Smooth muscle cell (in vitro differentiated cells): ENCODE measurements at regions not wholly inside any gene's neighbourhood (a gene's known extent, or its start where the extent isn't known, plus 50 kb on each side); places are given as distances from the start of the nearest gene placed in this dataset.
A peak's percentile ranks its signal among the peaks of the same experiment; 100 is the strongest.

Experiments
- DNase-seq: peaks from one replicate; lab custom pipeline; 2025; ENCODE audit not compliant: unreplicated experiment; lab: John Stamatoyannopoulos, UW
- H2AFZ ChIP-seq: fragments of 200-600 bp; sonication (generic); 2 replicates; pipeline ENCODE4 v1.6.0; 2016; ENCODE audit warnings: antibody characterized with exemption, low read depth, mild to moderate bottlenecking
- H3F3A ChIP-seq: fragments of 200-600 bp; sonication (generic); 2 replicates; pipeline ENCODE4 v1.6.0; 2017; ENCODE audit warnings: antibody characterized with exemption, low read depth
- H3K27ac ChIP-seq: fragments of 200-600 bp; sonication (generic); 2 replicates; pipeline ENCODE4 v1.5.1; 2016; ENCODE audit warnings: low read depth, mild to moderate bottlenecking
- H3K27me3 ChIP-seq: fragments of 200-600 bp; sonication (generic); 2 replicates; pipeline ENCODE4 v1.6.1; 2016; ENCODE audit warnings: low read depth, mild to moderate bottlenecking
- H3K36me3 ChIP-seq: fragments of 200-600 bp; sonication (generic); 2 replicates; pipeline ENCODE4 v1.5.1; 2016; ENCODE audit warnings: low read depth
- H3K4me1 ChIP-seq: fragments of 200-600 bp; sonication (generic); 2 replicates; pipeline ENCODE4 v1.5.1; 2016; ENCODE audit warnings: low read depth
- H3K4me2 ChIP-seq: fragments of 200-600 bp; sonication (generic); 2 replicates; pipeline ENCODE4 v1.6.0; 2016; ENCODE audit warnings: mild to moderate bottlenecking
- H3K4me3 ChIP-seq: fragments of 200-600 bp; sonication (generic); 2 replicates; pipeline ENCODE4 v1.5.1; 2016; ENCODE audit warnings: mild to moderate bottlenecking
- H3K79me2 ChIP-seq: fragments of 200-600 bp; sonication (generic); 2 replicates; pipeline ENCODE4 v1.6.0; 2016; ENCODE audit warnings: low read depth, mild to moderate bottlenecking
- H3K9ac ChIP-seq: fragments of 200-600 bp; sonication (generic); 2 replicates; pipeline ENCODE4 v1.6.0; 2016; ENCODE audit warnings: low read depth
- H3K9me3 ChIP-seq: fragments of 200-600 bp; sonication (generic); replicated peaks from 2 replicates; pipeline ENCODE4 v1.5.1; 2016; ENCODE audit warnings: low read depth
- H4K20me1 ChIP-seq: fragments of 200-600 bp; sonication (generic); 2 replicates; pipeline ENCODE4 v1.6.0; 2016; ENCODE audit warnings: low read depth
- WGBS: methylation state at CpG from one replicate; pipeline ENCODE4 v1.1.7; 2016; ENCODE audit warnings: low lambda C conversion rate; 5-methylcytosine and 5-hydroxymethylcytosine counted together
- TF ChIP-seq, protein P1 (sequence below): fragments of 200-600 bp; sonication (generic); IDR thresholded peaks from 2 replicates; pipeline ENCODE4 v1.5.1; 2017; ENCODE audit warnings: borderline replicate concordance, mild to moderate bottlenecking, antibody characterized with exemption; ENCODE audit not compliant: insufficient read depth, poor library complexity, severe bottlenecking

GRCh38 chr3:88596451-88596850 is 446.7 kb downstream of the C3orf38 start:
- 94% methylated on average over 1 of the region's 1 CpG for WGBS
- H2AFZ ChIP-seq, result no peak overlapping the region

DNA sequence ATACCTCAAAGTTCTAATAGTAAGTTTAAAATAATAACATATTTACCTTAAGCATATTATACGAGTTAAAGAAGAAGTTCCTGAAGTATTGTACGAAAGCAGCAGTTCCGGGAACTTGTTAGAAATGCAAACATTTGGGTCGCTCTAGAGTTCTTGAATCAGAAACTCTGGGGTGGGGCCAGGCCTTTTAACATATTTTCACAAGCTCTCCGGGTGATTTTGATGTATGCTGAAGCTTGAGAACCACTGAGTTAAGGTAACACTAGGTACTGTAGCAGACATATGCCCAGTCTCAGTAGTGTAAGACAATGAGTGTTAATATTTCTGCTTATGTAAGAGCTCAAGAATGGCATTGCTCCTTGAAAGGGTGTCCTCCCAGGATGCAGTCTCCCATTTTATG is 461.1 kb downstream of the C3orf38 start:
- Histone ChIP-seq H3K9ac (no peak overlapping the region), H3K9me3 (no peaks in the 10 kb centered on the region), H3K27me3 (no peaks in the 10 kb centered on the region), H3K4me2 (no peak overlapping the region), H4K20me1 (no peaks in the 10 kb centered on the region), H3K36me3 (no peaks in the 10 kb centered on the region), H3F3A (peaks cover 12% of the 10 kb centered on the region), H3K4me3 (no peak overlapping the region), H3K27ac (no peak overlapping the region), H3K4me1 (no peaks in the 10 kb centered on the region), H2AFZ (no peak overlapping the region), H3K79me2 (no peaks in the 10 kb centered on the region)
- TF ChIP-seq, protein P1, sequence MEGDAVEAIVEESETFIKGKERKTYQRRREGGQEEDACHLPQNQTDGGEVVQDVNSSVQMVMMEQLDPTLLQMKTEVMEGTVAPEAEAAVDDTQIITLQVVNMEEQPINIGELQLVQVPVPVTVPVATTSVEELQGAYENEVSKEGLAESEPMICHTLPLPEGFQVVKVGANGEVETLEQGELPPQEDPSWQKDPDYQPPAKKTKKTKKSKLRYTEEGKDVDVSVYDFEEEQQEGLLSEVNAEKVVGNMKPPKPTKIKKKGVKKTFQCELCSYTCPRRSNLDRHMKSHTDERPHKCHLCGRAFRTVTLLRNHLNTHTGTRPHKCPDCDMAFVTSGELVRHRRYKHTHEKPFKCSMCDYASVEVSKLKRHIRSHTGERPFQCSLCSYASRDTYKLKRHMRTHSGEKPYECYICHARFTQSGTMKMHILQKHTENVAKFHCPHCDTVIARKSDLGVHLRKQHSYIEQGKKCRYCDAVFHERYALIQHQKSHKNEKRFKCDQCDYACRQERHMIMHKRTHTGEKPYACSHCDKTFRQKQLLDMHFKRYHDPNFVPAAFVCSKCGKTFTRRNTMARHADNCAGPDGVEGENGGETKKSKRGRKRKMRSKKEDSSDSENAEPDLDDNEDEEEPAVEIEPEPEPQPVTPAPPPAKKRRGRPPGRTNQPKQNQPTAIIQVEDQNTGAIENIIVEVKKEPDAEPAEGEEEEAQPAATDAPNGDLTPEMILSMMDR, result no peak
- no peak for DNase-seq
- WGBS, result 93% methylated on average over 5 of the region's 5 CpGs

More at GRCh38 chr3:88596451-88596850, 446.7 kb downstream of the C3orf38 start:
- no peak overlapping the region for H3K27ac ChIP-seq
- H3F3A ChIP-seq, result no peaks in the 10 kb centered on the region
- H3K36me3 ChIP-seq, result no peaks in the 10 kb centered on the region
- DNase-seq, result no peak
- H3K4me1 ChIP-seq, result no peaks in the 10 kb centered on the region
- H3K27me3 ChIP-seq, result no peaks in the 10 kb centered on the region
- no peaks in the 10 kb centered on the region for H3K79me2 ChIP-seq
- no peaks in the 10 kb centered on the region for H3K9me3 ChIP-seq
- no peak overlapping the region for H3K9ac ChIP-seq
- no peak overlapping the region for H3K4me2 ChIP-seq
- TF ChIP-seq, protein P1, result no peak
- no peak overlapping the region for H3K4me3 ChIP-seq
- no peaks in the 10 kb centered on the region for H4K20me1 ChIP-seq

DNA sequence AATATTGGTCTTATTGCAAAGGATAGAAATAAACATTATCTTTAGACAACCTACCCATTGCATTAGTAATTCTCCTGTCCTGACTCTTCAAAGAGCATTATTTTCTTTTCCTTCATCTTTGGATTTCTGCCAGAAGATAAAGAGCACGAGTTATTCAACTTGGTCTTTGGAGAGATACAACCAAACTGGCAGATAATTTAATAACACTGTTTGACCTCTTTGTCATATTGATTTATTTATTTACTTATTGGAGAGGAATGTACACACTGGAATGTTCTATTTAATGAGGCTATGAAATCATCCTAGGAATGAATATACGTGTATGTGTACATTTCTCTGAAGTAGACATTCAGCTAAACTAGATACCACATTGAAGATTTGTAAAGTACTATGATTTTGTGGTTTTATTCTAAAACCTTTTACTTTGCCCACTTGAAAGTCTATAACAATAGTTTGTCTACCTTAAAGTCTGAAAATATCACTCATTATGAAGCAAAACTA is 462.1 kb downstream of the C3orf38 start:
- no peaks in the 10 kb centered on the region for H3K36me3 ChIP-seq
- H3K4me3 ChIP-seq, result no peak overlapping the region
- no peak overlapping the region for H3K9ac ChIP-seq
- no peaks in the 10 kb centered on the region for H3K9me3 ChIP-seq
- H3K79me2 ChIP-seq, result no peaks in the 10 kb centered on the region
- TF ChIP-seq, protein P1, result no peak
- no peaks in the 10 kb centered on the region for H3K27me3 ChIP-seq
- 20% methylated on average over 2 of the region's 2 CpGs for WGBS
- H2AFZ ChIP-seq, result no peak overlapping the region
- H3F3A ChIP-seq, result peaks cover 12% of the 10 kb centered on the region
- H3K4me2 ChIP-seq, result peak overlapping the region; percentile 29
- H3K4me1 ChIP-seq, result no peaks in the 10 kb centered on the region
- DNase-seq, result no peak
- H3K27ac ChIP-seq, result no peak overlapping the region
- H4K20me1 ChIP-seq, result no peaks in the 10 kb centered on the region

DNA sequence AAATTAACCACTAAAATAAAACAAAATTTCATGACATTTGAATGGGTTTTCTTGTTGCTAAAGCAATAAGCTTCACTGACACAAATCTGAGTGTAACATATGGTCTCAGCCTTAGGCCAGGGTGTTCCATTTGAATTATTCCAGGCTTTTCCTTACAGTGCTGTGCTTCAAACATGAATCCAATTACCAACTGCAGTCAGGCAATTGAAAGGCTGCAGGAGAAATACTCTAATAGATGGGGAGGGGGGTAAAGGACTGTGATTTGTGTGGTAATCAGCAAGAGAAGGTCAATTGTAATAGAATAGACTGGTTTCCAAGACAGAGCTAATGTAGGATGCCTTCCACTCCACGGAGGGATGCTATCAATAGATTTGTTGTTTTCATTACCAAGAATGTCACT is 466.7 kb downstream of the C3orf38 start:
- H2AFZ ChIP-seq, result no peak overlapping the region
- peaks cover 12% of the 10 kb centered on the region for H3F3A ChIP-seq
- TF ChIP-seq, protein P1, result no peak
- no peaks in the 10 kb centered on the region for H4K20me1 ChIP-seq
- H3K9ac ChIP-seq, result no peak overlapping the region
- H3K27me3 ChIP-seq, result no peaks in the 10 kb centered on the region
- no peaks in the 10 kb centered on the region for H3K36me3 ChIP-seq
- H3K4me3 ChIP-seq, result no peak overlapping the region
- no peaks in the 10 kb centered on the region for H3K79me2 ChIP-seq
- 61% methylated on average over 1 of the region's 1 CpG for WGBS
- no peak for DNase-seq
- no peak overlapping the region for H3K27ac ChIP-seq
- no peak overlapping the region for H3K4me2 ChIP-seq
- no peaks in the 10 kb centered on the region for H3K4me1 ChIP-seq
- no peaks in the 10 kb centered on the region for H3K9me3 ChIP-seq
